ENCODE measurements at regions not wholly inside any gene's neighbourhood (a gene's known extent, or its start where the extent isn't known, plus 50 kb on each side); places are given as distances from the start of the nearest gene placed in this dataset.

DNA sequence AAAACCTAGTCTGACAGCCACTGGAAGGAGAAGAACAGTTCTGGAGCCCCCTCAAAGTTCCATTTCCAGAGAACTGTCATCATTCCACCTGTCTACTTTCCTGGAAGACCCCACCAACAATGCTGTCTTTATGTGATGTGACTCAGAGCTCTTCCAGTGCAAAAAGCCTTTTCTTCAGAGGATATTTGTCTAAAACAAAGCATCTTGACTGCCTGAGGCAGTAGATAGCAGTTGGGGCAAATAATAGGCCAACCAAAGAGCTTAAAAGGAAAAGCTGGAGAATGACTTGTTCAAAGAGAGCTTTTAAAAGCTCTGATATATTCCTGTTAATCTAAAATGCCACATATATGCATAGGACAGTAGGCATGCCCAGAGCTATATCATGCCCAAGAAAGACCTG, 62.6 kb downstream of the MIS18A start:
- Histone ChIP-seq H3K4me3 (ENCODE audit: insufficient read depth, low read depth, low read length) (no peak overlapping the region), H3K36me3 (ENCODE audit: insufficient read depth, low read length) (no peaks in the 10 kb centered on the region), H3K27me3 (ENCODE audit: insufficient read depth, low read length) (no peaks in the 10 kb centered on the region), H3K4me2 (ENCODE audit: low read length) (no peak overlapping the region), H3K9ac (ENCODE audit: low read length) (no peak overlapping the region), H3K9me3 (ENCODE audit: insufficient read depth, low read depth, low read length) (no peaks in the 10 kb centered on the region), H2AFZ (ENCODE audit: low read depth, low read length) (no peak overlapping the region), H3K4me1 (ENCODE audit: insufficient read depth, low read length) (no peaks in the 10 kb centered on the region), H3K27ac (ENCODE audit: low read depth, low read length) (no peak overlapping the region), H3K79me2 (ENCODE audit: insufficient read depth, low read length) (no peaks in the 10 kb centered on the region), H4K20me1 (ENCODE audit: insufficient read depth, low read length) (no peaks in the 10 kb centered on the region)
- FAIRE-seq, result no peak
- H3K9me3 Mint-ChIP-seq (ENCODE audit: unreplicated experiment), result peaks cover 3% of the 10 kb centered on the region
- H3K4me1 Mint-ChIP-seq (ENCODE audit: low read depth, unreplicated experiment), result no peaks in the 10 kb centered on the region
- no peak for DNase-seq (ENCODE audit: low read depth)
- no peak overlapping the region for H3K27ac Mint-ChIP-seq (ENCODE audit: unreplicated experiment)
- H3K36me3 Mint-ChIP-seq (ENCODE audit: low read depth, unreplicated experiment), result no peaks in the 10 kb centered on the region
- no peak overlapping the region for H3K4me3 Mint-ChIP-seq (ENCODE audit: unreplicated experiment)
- TF ChIP-seq, protein P1, sequence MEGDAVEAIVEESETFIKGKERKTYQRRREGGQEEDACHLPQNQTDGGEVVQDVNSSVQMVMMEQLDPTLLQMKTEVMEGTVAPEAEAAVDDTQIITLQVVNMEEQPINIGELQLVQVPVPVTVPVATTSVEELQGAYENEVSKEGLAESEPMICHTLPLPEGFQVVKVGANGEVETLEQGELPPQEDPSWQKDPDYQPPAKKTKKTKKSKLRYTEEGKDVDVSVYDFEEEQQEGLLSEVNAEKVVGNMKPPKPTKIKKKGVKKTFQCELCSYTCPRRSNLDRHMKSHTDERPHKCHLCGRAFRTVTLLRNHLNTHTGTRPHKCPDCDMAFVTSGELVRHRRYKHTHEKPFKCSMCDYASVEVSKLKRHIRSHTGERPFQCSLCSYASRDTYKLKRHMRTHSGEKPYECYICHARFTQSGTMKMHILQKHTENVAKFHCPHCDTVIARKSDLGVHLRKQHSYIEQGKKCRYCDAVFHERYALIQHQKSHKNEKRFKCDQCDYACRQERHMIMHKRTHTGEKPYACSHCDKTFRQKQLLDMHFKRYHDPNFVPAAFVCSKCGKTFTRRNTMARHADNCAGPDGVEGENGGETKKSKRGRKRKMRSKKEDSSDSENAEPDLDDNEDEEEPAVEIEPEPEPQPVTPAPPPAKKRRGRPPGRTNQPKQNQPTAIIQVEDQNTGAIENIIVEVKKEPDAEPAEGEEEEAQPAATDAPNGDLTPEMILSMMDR (IDR thresholded peaks at IDR 0.05; ENCODE audit: insufficient read depth, low read depth, low read length), result no peak
- TF ChIP-seq EZH2 (IDR thresholded peaks at IDR 0.05; ENCODE audit: insufficient read depth, low read length), result no peak
- H3K27me3 Mint-ChIP-seq (ENCODE audit: low read depth, unreplicated experiment), result peaks cover 3% of the 10 kb centered on the region

GRCh38 chr21:32215306-32215685, 63.6 kb downstream of the MIS18A start:
- DNase-seq (ENCODE audit: low read depth), result no peak
- Histone ChIP-seq H3K27ac (ENCODE audit: low read depth, low read length) (no peak overlapping the region), H3K79me2 (ENCODE audit: insufficient read depth, low read length) (no peaks in the 10 kb centered on the region), H3K4me1 (ENCODE audit: insufficient read depth, low read length) (no peaks in the 10 kb centered on the region), H3K9ac (ENCODE audit: low read length) (no peak overlapping the region), H4K20me1 (ENCODE audit: insufficient read depth, low read length) (no peaks in the 10 kb centered on the region), H3K9me3 (ENCODE audit: insufficient read depth, low read depth, low read length) (no peaks in the 10 kb centered on the region), H3K36me3 (ENCODE audit: insufficient read depth, low read length) (no peaks in the 10 kb centered on the region), H3K27me3 (ENCODE audit: insufficient read depth, low read length) (no peaks in the 10 kb centered on the region), H3K4me3 (ENCODE audit: insufficient read depth, low read depth, low read length) (no peak overlapping the region), H2AFZ (ENCODE audit: low read depth, low read length) (no peak overlapping the region), H3K4me2 (ENCODE audit: low read length) (no peak overlapping the region)
- H3K4me1 Mint-ChIP-seq (ENCODE audit: low read depth, unreplicated experiment), result no peaks in the 10 kb centered on the region
- no peak for FAIRE-seq
- H3K27me3 Mint-ChIP-seq (ENCODE audit: low read depth, unreplicated experiment), result peaks cover 3% of the 10 kb centered on the region
- TF ChIP-seq, protein P1 (IDR thresholded peaks at IDR 0.05; ENCODE audit: insufficient read depth, low read depth, low read length), result no peak
- TF ChIP-seq EZH2 (IDR thresholded peaks at IDR 0.05; ENCODE audit: insufficient read depth, low read length), result no peak
- no peak overlapping the region for H3K4me3 Mint-ChIP-seq (ENCODE audit: unreplicated experiment)
- H3K36me3 Mint-ChIP-seq (ENCODE audit: low read depth, unreplicated experiment), result no peaks in the 10 kb centered on the region
- H3K27ac Mint-ChIP-seq (ENCODE audit: unreplicated experiment), result no peak overlapping the region
- H3K9me3 Mint-ChIP-seq (ENCODE audit: unreplicated experiment), result peaks cover 3% of the 10 kb centered on the region

DNA sequence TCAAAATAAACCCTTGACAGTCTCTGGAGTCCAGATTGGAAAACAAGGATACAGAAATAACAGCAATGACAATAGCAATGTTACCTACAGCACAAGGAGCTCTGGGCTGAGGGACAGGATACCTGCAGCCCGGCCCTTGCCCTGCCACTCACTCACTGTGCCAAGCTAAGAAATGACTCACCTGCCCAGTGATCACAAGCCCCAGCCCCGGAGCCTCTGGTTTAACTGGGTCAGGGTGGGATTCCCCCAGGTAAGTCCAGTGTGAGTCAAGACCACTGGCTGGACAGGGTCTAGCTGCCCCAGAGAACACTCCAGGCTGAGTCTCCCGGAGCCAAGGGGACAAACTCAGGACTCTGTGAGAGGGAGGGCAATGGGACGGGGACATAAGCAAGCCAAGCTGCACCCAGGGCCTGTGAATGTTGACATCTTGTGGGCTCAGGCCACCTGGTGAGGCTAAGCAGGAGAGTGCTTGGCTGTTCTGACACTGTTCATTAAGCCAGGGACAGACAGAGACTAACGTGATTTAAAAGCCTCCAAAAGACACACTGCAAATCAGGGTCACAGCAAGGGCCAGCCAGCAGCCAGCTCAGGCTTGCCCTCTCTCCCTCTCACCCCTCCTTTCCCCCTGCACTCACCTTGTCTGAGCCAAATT, 64.1 kb downstream of the MIS18A start:
- H3K27me3 ChIP-seq (ENCODE audit: insufficient read depth, low read length), result no peaks in the 10 kb centered on the region
- Mint-ChIP-seq H3K27ac (ENCODE audit: unreplicated experiment) (no peak overlapping the region), H3K4me3 (ENCODE audit: unreplicated experiment) (no peak overlapping the region), H3K9me3 (ENCODE audit: unreplicated experiment) (peaks cover 3% of the 10 kb centered on the region), H3K4me1 (ENCODE audit: low read depth, unreplicated experiment) (no peaks in the 10 kb centered on the region), H3K27me3 (ENCODE audit: low read depth, unreplicated experiment) (peaks cover 3% of the 10 kb centered on the region), H3K36me3 (ENCODE audit: low read depth, unreplicated experiment) (no peaks in the 10 kb centered on the region)
- no peak overlapping the region for H2AFZ ChIP-seq (ENCODE audit: low read depth, low read length)
- H3K4me2 ChIP-seq (ENCODE audit: low read length), result no peak overlapping the region
- no peak overlapping the region for H3K27ac ChIP-seq (ENCODE audit: low read depth, low read length)
- H3K36me3 ChIP-seq (ENCODE audit: insufficient read depth, low read length), result no peaks in the 10 kb centered on the region
- no peaks in the 10 kb centered on the region for H3K9me3 ChIP-seq (ENCODE audit: insufficient read depth, low read depth, low read length)
- H3K9ac ChIP-seq (ENCODE audit: low read length), result no peak overlapping the region
- no peak overlapping the region for H3K4me3 ChIP-seq (ENCODE audit: insufficient read depth, low read depth, low read length)
- no peaks in the 10 kb centered on the region for H4K20me1 ChIP-seq (ENCODE audit: insufficient read depth, low read length)
- no peak for TF ChIP-seq EZH2 (IDR thresholded peaks at IDR 0.05; ENCODE audit: insufficient read depth, low read length)
- TF ChIP-seq, protein P1 (IDR thresholded peaks at IDR 0.05; ENCODE audit: insufficient read depth, low read depth, low read length), result no peak
- no peaks in the 10 kb centered on the region for H3K4me1 ChIP-seq (ENCODE audit: insufficient read depth, low read length)
- no peaks in the 10 kb centered on the region for H3K79me2 ChIP-seq (ENCODE audit: insufficient read depth, low read length)
- DNase-seq (ENCODE audit: low read depth) (no peak), FAIRE-seq (no peak)
